CD4-positive, alpha-beta T cell treated with Interleukin-4 for 1 hour (primary cell): ENCODE measurements at regions not wholly inside any gene's neighbourhood (a gene's known extent, or its start where the extent isn't known, plus 50 kb on each side); places are given as distances from the start of the nearest gene placed in this dataset.
A peak's percentile ranks its signal among the peaks of the same experiment; 100 is the strongest.

Experiments
- DNase-seq, 2 donors: peaks; one replicate each; pipeline ENCODE4 v3.0.0-alpha.2; 2020 to 2022

- DNase-seq = no peak
Measured at GRCh38 chr4:3343358-3343757, 50.5 kb downstream of the RGS12 start.

GRCh38 chr4:3344104-3344503 lies 51.3 kb downstream of the RGS12 start:
- DNase-seq = no peak

DNA sequence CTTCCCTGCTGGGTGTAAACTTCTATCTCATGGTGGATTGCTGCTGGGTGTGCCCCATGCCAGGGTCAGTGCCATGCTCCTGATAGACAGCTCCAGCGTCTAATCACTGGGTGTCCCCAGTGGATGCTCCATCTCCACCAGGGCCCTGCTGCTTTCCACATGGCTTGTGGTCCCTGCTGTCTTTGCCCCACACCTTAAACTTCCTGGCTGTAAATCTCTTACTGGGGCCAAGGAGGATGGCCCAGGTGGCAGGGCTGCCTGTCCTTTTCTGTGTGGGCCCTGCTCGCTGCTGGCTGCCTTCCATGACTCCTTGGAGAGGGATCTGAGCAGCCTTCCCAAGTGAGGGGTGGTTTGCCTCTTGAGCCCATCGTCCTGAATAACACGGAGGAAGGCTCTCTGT lies 51.8 kb downstream of the RGS12 start:
- no peak for DNase-seq

DNA sequence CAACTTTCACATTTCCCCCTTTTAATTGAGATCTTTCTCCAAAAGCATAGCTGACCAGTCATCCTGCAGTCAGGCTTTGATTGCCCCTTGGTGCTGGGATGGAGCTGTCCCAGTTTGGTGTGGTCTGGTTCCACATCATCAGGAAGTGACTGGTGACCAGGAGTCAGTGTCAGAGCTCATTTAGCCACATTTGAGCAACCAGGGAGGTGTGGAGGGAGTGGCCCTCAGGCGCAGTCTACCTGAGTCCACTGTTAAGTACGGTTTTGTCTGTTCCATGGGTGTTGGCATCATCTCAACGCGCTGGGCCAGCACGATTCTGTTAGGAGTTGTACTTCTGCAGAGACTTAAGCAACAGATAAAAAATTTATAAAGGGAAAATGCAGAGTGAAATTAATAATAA lies 52.6 kb downstream of the RGS12 start:
- DNase-seq = no peak

- peak; percentile 53 to 60 for DNase-seq
Measured at GRCh38 chr4:3346146-3346545, 53.3 kb downstream of the RGS12 start.

DNA sequence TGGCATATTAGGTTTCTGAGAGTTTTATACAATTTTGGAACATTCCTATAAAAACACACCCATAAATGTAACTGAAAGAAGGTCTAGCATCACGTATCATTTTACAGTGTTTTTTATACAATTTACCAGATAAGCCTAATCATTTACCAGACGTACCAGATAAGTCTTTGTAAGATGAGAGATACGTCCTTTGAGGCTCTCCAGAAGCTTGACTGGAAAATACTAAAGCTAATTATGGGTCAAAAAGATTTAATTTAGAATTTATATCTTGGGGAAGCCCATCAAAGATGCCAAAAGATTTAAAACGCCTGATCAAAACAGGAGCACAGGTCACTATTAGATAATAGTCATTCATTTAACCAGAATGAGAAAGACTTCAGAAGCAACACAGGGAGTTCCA lies 55.0 kb downstream of the RGS12 start:
- no peak for DNase-seq

DNA sequence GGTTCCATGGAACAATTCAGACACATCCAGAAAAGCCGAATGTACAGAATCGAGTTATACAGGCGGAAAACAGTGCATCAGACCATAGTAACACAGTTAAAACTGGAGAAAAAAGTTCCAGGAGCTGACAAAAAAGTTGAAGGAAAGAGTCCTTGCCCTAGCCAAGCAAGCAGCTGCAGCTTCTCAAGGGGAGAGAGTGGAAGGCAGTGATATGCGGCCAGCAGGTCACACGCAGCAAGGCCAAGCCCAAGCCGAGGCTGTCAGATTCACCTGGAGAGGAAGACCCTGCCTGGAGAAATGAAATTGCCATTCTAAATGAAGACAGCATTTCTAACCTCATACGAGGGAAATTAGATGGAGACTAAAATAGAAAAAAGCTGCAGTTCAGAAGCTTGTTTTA lies 55.8 kb downstream of the RGS12 start:
- no peak for DNase-seq

GRCh38 chr4:3349116-3349515 lies 56.3 kb downstream of the RGS12 start:
- no peak for DNase-seq

DNA sequence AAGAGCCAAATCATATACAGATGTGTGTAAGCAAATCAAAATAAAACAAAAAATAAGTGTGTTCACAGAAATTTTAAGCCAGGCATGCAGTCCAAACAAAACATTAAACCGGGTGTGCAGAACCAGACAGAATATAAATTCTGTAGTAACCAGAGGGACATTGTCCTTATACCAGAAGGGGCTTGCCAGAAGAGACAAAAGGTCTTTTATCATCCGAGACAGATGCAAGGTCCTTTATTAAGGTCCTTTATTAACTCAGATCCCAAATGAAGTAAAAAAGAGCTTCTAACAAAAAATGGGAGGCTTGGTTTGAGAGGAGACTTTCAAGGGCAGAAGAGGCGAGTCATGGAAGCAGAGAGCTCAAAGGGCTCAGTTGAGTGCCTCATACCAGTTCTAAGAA lies 59.2 kb downstream of the RGS12 start:
- DNase-seq = no peak

DNA sequence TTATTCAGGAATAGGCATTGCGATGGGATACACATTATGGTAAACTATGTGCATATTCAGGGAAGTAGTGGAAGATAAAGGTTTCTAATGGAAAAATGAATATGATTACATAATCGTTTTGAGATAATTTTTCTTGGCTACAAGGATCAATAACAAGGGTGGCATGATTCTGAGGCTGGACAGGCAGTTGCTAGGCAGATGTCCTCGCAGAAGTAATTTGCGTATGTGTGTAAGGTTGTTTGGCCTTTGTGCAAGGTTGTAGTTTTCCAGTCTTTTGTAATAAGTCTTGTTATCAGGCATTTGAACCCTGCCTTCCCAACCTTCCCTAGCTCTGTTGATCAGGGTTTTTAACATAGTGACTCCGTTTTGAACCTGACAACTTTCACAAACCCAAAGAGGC lies 59.7 kb downstream of the RGS12 start:
- no peak for DNase-seq

- DNase-seq = no peak
Measured at GRCh38 chr4:3352941-3353594, 60.2 kb downstream of the RGS12 start.

DNA sequence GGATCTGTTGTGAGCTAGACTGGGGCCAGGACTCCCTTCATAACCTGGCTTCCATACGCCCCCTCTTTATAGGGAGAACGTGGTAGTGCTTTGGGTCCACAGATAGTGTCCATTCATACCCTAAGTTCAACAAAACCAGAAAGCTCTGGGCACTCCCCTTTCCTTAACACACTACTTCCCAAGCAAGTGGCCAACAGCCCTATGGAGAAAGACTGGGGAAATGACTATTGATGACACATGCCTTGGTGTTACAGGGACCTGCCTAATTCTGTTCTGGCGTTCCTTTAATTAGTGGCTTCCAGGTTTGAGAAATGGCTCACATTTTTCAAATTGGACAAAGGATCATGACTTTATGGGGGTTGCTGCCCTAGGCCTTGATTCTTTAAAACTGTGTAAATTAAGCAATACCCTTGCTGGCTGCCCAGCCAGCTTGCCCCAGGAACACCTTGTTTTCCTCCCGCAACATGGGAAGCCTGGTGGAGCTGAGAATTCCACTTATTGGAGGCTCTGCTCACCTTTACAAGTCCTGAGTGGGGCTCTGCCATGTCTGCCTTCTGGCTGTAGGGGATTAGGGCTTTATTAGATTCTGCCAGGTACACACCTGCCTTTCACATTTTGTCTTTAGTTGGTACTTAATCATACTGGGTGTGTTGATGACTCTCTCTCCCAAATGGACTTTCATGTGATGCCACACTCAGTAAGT lies 61.1 kb downstream of the RGS12 start:
- no peak for DNase-seq

DNA sequence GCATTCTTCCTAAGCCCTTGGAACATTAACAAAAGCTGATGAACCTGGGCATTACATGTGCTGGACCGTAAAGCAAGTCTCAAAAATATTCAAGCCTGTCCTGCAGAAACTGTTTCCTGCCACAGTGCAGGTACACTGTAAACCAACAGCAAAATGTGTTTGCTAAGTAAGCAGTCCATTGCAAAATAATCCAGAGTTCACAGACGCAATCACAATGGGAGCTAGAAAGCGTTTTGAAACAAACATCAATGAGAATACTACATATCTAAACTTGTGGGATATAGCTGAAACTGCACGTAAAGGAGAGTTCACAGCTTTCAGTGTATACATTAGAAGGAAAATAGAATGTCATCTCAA lies 61.6 kb downstream of the RGS12 start:
- no peak for DNase-seq

DNA sequence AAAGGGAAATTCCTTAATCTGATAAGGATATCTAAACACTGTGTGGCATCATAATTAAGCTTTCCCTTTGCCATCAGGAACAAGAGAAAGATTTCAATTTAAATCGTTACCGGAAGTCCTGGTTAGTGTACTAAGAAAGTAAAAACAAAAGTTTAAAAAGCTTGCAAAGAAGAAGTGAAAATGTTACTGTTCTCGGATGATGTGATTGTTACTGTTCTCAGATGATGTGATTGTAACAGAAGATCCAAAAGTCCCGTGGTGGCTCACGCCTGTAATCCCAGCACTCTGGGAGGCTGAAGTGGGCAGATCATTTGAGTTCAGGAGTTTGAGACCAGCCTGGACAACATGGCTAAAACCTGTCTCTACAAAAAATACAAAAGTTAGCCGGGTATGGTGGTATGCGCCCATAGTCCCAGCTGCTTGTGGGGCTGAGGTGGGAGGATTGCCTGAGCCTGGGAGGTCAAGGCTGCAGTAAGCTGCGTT lies 62.5 kb downstream of the RGS12 start:
- DNase-seq = no peak

- DNase-seq = no peak
Measured at GRCh38 chr4:3358656-3359055, 65.8 kb downstream of the RGS12 start.

DNA sequence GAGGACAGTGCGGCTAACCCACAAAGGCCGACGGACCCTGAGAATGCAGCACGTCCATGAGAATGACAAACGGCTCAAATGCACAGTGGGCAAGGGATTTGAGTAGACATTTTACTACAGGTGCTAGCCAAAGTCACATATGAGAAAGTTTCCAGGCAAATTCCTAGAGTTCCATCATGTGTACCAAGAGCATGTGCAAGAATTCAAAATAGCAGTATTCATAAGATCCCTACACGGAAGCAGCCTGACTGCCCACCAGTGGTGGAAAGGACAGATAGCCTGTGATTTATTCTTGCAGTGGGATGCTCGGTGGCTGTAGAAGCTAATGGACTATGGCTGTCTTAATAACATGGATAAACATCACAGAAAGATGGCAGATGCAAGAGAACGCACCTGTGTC lies 68.0 kb downstream of the RGS12 start:
- DNase-seq = no peak

GRCh38 chr4:3361406-3361805 lies 68.6 kb downstream of the RGS12 start:
- no peak for DNase-seq

DNA sequence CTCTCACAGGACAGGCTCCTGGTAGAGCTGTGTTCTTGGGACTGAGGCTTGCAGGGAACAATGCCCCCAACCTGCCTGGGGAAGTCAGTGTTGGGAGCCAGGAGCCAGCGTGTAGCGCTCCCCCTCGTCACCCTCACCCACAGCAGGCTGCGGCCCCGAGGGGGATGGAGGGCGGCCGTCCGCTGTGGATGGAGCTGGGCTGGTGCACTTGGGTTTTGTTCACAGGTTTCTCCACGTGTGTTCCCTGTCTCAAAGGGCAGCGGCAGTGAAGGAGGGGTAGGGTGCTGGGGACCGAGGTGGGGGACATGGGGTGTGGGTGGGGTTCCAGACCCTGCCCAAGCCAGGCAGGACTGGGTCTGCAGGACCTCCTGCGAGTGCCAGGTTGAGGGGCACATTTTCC lies 69.1 kb downstream of the RGS12 start:
- no peak for DNase-seq

DNA sequence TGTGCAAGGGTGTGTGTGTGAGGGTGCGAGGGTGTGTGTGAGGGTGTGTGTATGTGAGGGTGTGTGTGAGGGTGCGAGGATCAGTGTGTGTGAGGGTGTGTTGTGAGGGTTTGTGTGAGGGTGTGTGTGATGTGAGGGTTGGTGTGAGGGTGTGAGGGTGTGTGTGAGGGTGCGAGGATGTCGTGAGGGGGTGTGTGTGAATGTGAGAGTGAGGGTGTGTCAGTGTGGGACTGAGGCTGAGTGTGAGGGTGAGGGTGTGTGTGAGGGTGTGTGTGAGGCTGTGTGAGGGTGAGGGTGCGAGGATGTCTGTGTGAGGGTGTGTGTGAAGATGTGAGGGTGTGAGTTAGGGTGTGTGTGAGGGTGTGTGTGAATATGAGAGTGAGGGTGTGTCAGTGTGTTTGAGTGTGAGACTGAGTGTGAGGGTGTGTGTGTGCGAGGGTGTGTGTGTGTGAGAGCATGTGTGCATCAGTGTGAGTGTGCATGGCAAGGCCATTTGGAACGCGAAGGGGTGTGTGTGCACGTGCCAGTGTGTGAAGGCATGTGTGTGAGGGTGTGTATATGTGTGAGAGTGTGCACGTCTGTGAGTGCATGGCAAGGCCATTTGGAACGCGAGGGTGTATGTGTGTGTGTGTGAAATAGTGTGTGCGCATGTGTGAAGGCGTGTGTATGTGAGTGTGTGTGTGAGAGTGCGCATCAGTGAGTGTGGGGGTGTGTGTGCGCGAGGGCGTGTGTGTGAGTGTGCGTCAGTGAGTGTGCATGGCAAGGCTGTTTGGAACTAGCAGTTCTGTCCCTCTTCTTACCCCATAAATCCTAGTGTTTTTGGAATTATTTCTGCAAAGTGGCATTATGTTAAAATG lies 69.8 kb downstream of the RGS12 start:
- no peak for DNase-seq

GRCh38 chr4:3363411-3364141 lies 70.8 kb downstream of the RGS12 start:
- DNase-seq = no peak

DNA sequence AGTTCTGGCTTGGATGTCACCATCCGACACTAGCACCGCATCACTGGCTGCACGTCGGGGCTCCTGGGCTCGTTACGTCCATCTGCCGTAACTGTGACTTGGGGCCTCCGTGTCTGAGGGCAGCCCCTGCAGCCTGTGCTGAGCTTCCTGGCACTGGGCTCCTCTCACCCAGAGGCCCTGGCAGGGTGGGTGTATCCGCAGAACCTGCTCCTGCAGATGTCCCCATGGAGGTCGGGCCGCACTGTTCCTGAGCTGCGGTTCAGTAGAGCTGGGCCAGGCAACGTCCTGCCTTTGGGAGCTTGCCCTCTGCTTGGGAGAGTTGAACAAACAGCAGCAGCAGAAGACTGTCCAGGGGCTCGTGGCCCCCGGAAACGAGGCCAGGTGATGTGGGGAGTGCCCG lies 71.4 kb downstream of the RGS12 start:
- no peak for DNase-seq

- no peak for DNase-seq
Measured at GRCh38 chr4:3364634-3365314, 72.0 kb downstream of the RGS12 start.

- DNase-seq = no peak
Measured at GRCh38 chr4:3365326-3365725, 72.5 kb downstream of the RGS12 start.
